NCI-H345 (cell line): ENCODE measurements at regions not wholly inside any gene's neighbourhood (a gene's known extent, or its start where the extent isn't known, plus 50 kb on each side); places are given as distances from the start of the nearest gene placed in this dataset.
"Not testable (repeated sequence)": the region's sequence is repeated elsewhere in the genome, so short reads cannot be mapped to it uniquely, and the experiment has no call there.

ENCODE experiments used
- DNase-seq: peaks from one replicate; lab custom pipeline; 2025; lab: John Stamatoyannopoulos, UW

GRCh38 chr3:33956776-33957175 lies 158.3 kb downstream of the PDCD6IP start:
- DNase-seq, result no peak

GRCh38 chr3:33957176-33957575 lies 158.7 kb downstream of the PDCD6IP start:
- DNase-seq, result no peak

- DNase-seq, result no peak
These were observed 160.2 kb downstream of the PDCD6IP start for GRCh38 chr3:33958661-33959060.

DNA sequence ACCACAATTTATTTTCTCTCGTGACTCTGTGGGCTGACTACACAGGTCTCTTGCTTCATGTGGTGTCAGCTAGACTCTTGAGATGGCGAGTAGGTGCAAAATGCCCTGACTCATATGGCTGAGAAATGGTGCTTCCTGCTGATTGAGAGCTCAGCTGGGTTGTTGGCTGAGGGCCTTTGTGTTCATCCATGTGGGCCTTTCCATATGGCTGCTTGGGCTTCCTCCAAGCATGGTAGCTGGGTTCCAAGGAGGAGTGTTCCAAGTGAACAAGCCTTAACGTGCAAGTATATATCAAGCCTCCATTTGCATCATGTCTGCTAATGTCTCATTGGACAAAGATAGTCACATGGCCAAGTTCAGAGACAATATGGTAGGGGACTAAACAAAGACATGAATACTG lies 164.0 kb downstream of the PDCD6IP start:
- DNase-seq, result no peak

DNA sequence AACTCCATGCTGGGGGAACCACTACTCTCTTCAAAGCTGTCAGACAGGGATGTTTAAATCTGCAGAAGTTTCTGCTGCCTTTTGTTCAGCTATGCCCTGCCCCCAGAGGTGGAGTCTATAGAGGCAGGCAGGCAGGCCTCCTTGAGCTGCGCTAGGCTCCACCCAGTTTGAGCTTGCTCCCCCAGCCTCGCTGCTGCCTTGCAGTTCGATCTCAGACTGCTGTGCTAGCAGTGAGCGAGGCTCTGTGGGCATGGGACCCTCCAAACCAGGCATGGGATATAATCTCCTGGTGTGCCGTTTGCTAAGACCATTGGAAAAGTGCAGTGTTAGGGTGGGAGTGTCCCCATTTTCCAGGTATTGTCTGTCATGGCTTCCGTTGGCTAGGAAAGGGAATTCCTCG lies 171.8 kb downstream of the PDCD6IP start:
- DNase-seq, result not testable (repeated sequence)

DNA sequence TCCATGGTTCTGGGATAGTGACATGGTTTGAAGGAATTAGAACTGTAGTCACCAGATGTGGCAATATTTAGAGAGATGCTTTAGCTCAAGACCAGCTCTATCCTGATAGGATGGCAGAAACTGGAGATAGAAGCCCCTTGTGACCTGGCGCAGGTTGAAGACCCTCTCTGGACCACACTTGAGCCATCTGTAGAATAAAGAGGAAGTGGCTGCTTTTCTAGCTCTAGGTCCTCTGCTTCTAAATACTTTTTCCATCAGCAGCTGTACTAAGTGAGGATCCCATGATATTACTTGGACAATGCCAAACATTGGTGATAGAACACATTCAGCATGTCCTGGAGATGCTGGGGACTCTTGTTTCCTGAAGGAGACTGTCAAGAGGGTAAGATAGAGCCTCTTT lies 172.6 kb downstream of the PDCD6IP start:
- no peak for DNase-seq

GRCh38 chr3:33975463-33975862 lies 177.0 kb downstream of the PDCD6IP start:
- no peak for DNase-seq

DNA sequence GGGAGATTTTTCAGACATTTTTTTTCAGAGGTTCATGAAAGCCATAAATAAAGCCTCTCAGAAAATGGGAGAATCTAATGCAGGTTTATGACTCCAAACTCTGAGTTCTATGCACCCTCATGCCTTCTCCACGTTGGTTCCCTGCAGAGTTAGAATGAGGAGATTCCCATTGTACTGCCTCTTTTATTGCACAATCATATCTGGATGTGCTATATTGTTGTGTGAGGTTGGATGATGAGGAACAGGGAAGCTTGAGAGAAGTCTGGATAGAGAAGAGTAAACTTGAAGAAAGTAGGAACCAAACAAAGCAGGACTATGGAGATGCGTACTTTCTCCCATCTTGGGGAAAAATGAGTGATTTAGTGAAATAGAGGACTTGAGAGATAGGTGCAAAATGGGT lies 178.8 kb downstream of the PDCD6IP start:
- no peak for DNase-seq

DNA sequence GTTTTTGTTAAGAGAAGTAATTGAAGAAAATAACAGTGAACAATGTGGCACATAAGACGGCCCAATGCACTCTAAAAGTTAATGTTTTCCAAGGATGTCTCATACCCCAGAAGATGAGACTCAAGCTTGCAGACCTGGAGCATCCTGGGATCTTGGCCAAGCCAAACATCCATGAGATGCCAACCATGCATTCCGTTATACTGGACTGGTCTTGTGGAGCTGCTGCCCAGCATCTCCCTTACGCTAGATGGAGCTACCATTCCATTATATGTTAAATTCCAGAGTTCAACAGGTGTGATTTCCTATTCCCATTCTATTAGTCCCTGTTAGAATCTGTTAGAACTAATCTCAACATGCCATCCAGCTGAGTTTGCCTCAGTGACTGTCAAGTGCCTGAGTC lies 181.8 kb downstream of the PDCD6IP start:
- peak; percentile 41 for DNase-seq

- DNase-seq, result no peak
These were observed 183.9 kb downstream of the PDCD6IP start for GRCh38 chr3:33982269-33982798.

DNA sequence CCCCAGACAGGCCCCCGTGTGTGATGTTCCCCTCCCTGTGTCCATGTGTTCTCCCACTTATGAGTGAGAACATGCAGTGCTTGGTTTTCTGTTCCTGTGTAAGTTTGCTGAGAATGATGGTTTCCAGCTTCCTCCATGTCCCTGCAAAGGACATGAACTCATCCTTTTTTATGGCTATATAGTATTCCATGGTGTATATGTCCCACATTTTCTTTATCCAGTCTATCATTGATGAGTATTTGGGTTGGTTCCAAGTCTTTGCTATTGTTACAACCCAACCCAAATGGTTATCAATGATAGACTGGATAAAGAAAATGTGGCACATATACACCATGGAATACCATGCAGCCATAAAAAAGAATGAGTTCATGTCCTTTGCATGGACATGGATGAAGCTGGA lies 184.5 kb downstream of the PDCD6IP start:
- not testable (repeated sequence) for DNase-seq

GRCh38 chr3:33989229-33989628 lies 190.8 kb downstream of the PDCD6IP start:
- DNase-seq, result no peak

DNA sequence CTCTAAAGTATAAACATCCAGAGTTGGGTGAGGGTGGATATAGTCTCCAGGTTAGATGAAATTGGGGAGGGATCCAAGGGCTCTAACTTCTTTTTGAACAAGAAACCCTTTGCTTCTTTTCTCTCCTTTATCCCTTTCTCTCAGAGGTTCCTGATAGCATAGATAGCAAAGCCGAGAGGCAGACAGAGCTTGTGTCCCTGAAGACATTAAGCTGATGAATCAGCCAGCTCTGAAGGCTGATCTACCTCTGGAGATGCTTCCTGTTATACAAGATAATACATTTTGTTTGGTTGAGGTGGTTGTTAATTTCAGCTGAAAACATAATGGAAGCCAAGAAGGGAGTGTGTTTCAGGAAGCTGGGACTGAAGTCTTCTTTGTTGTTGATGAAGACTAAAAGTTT lies 193.2 kb downstream of the PDCD6IP start:
- no peak for DNase-seq

- no peak for DNase-seq
These were observed 195.2 kb downstream of the PDCD6IP start for GRCh38 chr3:33993631-33994030.

- no peak for DNase-seq
These were observed 196.1 kb downstream of the PDCD6IP start for GRCh38 chr3:33994568-33994967.

GRCh38 chr3:34000301-34000700 lies 201.9 kb downstream of the PDCD6IP start:
- no peak for DNase-seq

- DNase-seq, result no peak
These were observed 202.6 kb downstream of the PDCD6IP start for GRCh38 chr3:34001022-34001421.

GRCh38 chr3:34001990-34002389 lies 203.6 kb downstream of the PDCD6IP start:
- DNase-seq, result no peak

DNA sequence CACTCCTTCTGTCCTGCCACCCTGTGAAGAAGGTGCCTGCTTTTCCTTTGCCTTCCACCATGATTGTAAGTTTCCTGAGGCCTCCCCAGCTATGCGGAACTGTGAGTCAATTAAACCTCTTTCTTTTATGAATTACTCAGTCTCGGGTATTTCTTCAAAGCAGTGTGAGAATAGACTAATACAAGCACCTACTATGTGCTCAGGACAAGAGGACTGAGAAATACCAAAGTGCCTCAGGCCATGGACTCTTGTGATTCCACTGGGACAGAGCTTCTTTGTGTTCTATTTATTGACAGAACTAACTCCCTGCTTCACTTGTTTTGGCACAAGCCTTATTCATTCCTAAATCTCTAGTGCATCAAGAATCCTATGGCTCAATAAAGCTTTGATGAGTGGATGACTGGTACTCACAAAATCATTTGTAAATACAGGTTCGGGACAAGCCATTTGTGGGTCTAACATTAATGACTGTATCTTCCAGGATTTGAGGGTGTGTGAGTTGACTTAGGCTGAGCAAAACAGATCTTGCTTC lies 204.2 kb downstream of the PDCD6IP start:
- no peak for DNase-seq

DNA sequence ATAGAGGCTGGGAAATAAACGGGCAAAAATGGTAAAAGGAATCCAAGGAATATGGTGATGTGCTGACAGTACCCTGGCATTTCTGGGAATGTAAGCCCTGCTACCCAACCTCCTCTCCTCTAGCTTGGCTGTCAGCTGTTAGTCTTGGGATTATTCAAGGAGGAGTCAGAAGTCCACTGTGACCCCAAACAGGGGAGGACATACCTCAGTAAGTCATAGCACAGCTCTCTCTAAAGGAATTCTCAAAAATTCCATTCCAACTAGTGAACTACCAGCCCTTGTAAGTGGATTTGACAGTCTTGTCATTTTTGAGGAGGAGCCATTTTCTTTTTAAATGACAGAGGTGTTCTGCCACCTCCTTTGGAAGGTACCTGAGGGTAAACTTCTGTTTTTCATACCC lies 207.5 kb downstream of the PDCD6IP start:
- no peak for DNase-seq

DNA sequence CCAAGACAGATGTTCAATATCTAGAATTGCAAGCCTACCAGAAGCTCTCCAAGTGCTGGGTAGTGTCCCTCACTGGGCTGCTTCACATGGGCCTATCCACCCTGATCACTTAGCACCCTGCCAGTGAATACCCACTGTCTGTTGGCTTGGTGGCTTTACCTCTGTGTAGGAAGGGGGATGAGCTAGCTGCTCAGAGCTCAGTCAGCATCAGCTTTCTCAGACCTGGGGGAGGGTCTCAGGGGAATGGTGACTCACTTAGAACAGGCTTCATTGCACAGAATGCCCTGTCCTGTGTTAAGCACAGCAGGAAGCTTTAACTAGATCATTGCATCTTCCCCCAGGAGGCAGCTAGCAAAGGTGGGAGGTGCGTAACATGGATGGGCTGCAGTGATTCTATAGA lies 209.8 kb downstream of the PDCD6IP start:
- DNase-seq, result no peak

- DNase-seq, result no peak
These were observed 210.7 kb downstream of the PDCD6IP start for GRCh38 chr3:34008836-34009809.
